ENCODE measurements at regions not wholly inside any gene's neighbourhood (a gene's known extent, or its start where the extent isn't known, plus 50 kb on each side); places are given as distances from the start of the nearest gene placed in this dataset.
"Not testable (repeated sequence)": the region's sequence is repeated elsewhere in the genome, so short reads cannot be mapped to it uniquely, and the experiment has no call there.

DNA sequence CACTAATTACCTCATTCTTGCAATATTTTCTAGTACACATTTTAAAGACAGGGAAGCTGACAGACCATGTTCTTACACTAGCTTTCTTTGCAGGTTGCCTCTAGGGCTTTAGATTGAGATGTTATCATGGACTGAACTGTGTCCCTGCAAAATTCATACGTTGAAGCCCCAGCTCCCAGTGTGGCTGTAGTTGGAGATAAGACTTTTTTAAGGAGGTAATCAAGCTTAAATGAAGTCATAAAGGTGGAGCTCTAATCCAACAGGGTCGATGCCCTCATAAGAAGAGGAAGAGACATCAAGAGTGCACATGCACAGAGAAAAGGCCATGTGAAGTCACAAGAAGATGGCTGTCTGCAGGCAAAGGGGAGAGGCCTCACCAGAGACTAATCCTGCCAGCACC lies 471.2 kb upstream of the ACTBL2 start:
- no peak overlapping the region for H3K4me3 ChIP-seq (ENCODE audit: low read length)
- no peak for DNase-seq (ENCODE audit: low read depth, low spot score)

DNA sequence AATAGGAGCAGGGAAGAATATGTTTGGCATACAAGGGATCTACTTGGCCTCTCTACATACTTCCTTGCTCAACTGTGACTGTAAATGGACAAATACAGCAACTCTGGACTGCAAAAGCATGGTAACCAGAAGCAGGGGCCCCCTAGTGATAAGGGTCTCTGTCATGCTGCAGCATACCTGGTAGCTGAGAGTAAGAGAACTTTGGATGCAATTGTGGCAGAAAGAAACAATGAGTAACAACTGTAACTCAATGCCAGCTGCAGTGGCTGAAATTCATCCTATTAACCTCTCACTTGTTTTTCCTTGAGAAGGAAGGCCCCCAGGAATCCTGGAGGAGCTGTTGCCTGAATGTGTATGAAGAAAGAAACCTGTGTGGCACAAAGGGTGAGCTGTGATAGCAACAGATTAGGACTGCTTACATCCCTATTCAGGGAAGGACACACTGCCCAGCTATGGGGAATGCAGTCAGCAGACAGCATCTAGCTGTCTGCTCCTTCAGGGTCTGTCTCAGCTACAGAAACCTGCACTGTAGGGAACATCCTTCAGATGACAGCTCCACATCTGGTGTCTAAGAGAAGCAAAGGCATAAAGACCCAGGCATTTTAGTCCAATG lies 468.1 kb upstream of the ACTBL2 start:
- no peak overlapping the region for H3K4me3 ChIP-seq (ENCODE audit: low read length)

GRCh38 chr5:57948091-57948490 lies 465.5 kb upstream of the ACTBL2 start:
- no peak for DNase-seq (ENCODE audit: low read depth, low spot score)
- H3K4me3 ChIP-seq (ENCODE audit: low read length), result no peak overlapping the region

More for the DNA sequence above, 468.1 kb upstream of the ACTBL2 start:
- DNase-seq (ENCODE audit: low read depth, low spot score), result no peak

- DNase-seq (ENCODE audit: low read depth, low spot score), result no peak
- no peak overlapping the region for H3K4me3 ChIP-seq (ENCODE audit: low read length)
These were observed 464.6 kb upstream of the ACTBL2 start for GRCh38 chr5:57947181-57947580.

- H3K4me3 ChIP-seq (ENCODE audit: low read length), result no peak overlapping the region
- no peak for DNase-seq (ENCODE audit: low read depth, low spot score)
These were observed 458.3 kb upstream of the ACTBL2 start for GRCh38 chr5:57940879-57941278.

DNA sequence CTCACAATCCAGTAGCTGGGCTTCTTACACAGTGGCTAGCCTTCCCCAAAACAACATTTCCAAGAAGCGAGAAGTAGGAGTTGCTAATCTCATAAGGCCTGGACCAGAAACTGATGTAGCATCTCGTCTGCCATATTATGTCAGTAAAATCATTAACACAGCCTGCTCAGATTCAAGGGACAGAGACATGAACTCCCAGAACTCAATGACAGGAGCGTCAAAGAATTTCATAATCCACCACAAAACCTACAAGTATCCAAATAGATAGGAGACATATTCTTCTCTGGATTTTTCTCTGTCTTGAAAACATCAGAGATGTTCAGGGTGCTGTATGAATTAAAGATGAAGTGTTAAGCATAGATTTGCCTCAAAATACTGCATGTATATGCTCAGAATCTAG lies 457.6 kb upstream of the ACTBL2 start:
- DNase-seq (ENCODE audit: low read depth, low spot score), result no peak
- H3K4me3 ChIP-seq (ENCODE audit: low read length), result no peak overlapping the region

DNA sequence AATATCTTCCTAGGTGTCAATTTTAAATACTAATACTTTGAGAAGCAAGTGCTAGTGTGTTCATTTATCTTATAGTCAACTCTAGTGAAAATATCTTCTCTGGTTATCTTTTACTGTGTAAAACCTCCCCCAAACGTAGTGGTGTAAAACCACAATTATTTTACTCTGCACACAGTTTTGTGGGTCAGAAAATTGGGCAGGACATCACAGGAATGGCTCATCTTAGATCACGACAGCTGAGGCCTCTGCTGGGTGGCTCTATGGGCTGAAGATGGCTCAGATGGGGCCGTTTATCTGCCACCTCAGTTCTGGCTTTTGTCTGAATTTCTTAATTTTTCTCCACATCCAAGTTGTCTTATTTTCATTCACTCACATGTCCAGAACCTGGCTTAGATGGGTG lies 457.2 kb upstream of the ACTBL2 start:
- no peak for DNase-seq (ENCODE audit: low read depth, low spot score)
- no peak overlapping the region for H3K4me3 ChIP-seq (ENCODE audit: low read length)

GRCh38 chr5:57939335-57939734 lies 456.7 kb upstream of the ACTBL2 start:
- H3K4me3 ChIP-seq (ENCODE audit: low read length), result no peak overlapping the region
- DNase-seq (ENCODE audit: low read depth, low spot score), result no peak

DNA sequence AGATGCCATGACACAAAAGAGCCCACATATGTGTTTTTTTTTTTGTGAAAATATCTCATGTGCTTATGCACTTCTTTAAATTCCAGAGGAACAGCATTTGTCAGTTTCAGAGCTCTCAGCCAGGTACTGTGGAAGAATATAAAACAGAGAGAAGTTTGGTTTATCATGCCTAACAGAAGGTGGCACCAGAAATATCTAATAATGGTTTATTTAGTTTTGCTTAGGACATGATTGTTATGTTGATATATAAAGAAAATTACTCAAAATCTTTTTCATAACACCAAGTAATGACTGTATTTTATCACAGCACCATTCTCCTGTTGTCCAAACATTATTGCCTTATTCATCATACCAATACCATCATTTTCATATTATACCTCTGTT lies 455.6 kb upstream of the ACTBL2 start:
- no peak for DNase-seq (ENCODE audit: low read depth, low spot score)
- H3K4me3 ChIP-seq (ENCODE audit: low read length), result no peak overlapping the region

- DNase-seq (ENCODE audit: low read depth, low spot score), result no peak
- no peak overlapping the region for H3K4me3 ChIP-seq (ENCODE audit: low read length)
These were observed 455.0 kb upstream of the ACTBL2 start for GRCh38 chr5:57937501-57938173.

GRCh38 chr5:57937025-57937424 lies 454.4 kb upstream of the ACTBL2 start:
- DNase-seq (ENCODE audit: low read depth, low spot score), result no peak
- H3K4me3 ChIP-seq (ENCODE audit: low read length), result no peak overlapping the region

DNA sequence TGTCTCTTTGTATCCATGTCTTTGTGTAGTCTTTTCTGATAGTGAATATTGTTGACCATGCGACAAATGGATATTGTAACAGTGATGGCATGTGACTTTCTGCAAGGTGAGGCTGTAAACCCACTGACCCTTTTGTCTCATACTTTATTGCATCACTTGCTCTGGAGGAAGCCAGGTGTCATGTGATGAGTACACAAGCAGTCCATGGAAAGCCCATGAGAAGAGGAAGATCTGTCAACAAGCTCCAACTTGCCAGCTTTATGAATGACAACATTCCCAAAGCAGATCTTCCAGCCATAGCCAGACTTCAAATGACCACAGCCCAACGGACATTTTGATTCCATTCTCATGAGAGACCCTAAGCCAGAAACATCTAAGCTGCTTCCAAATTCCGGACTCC lies 450.1 kb upstream of the ACTBL2 start:
- DNase-seq (ENCODE audit: low read depth, low spot score), result no peak
- H3K4me3 ChIP-seq (ENCODE audit: low read length), result no peak overlapping the region

DNA sequence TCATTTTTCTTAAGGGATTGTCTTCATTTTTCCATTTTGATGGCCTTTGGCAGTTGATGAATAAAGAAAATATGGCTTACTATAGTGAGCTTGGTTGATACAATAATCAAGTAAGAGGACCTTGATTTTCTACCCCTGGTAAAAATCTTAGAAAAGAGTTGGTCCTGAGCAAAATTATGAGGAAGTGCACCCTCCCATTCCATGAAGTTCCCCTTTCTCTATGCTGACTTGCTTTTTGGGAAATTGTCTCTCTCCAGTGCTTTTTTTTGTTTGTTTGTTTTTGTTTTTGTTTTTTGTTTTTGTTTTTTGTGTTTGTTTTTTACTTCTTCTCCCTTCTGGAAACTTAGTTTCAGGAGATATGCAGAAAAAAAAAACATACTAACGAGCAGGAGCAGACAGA lies 449.2 kb upstream of the ACTBL2 start:
- H3K4me3 ChIP-seq (ENCODE audit: low read length), result no peak overlapping the region
- DNase-seq (ENCODE audit: low read depth, low spot score), result no peak

GRCh38 chr5:57931352-57931751 lies 448.7 kb upstream of the ACTBL2 start:
- no peak for DNase-seq (ENCODE audit: low read depth, low spot score)
- no peak overlapping the region for H3K4me3 ChIP-seq (ENCODE audit: low read length)

DNA sequence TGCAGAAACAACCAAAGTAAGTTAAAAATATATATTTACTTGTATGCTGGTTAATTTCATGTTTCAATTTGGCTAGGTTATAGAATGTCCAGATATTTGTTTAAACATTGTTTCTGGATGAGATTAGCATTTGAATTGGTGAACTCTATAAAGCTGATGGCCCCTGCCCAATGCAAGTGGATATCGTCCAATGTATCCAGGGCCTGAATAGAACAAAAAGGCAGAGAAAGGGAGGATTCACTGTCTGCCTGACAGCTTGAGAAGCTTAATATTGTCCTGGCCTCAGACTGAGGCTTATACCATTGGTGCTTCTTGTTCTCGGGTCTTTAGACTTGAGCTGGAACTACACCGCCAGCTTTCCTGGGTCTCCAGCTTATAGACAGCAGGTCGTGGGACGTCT lies 446.7 kb upstream of the ACTBL2 start:
- no peak overlapping the region for H3K4me3 ChIP-seq (ENCODE audit: low read length)
- DNase-seq (ENCODE audit: low read depth, low spot score), result no peak

DNA sequence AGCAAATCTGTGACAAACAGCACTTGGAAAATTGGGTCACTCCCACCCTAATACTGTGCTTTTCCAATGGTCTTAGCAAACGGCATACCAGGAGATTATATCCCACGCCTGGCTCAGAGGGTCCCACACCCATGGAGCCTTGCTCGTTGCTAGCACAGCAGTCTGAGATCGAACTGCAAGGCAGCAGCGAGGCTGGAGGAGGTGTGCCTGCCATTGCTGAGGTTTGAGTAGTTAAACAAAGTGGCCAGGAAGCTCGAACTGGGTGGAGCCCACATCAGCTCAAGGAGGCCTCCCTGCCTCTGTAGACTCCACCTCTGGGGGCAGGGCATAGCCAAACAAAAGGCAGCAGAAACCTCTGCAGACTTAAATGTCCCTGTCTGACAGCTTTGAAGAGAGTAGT lies 440.5 kb upstream of the ACTBL2 start:
- not testable (repeated sequence) for DNase-seq (ENCODE audit: low read depth, low spot score); H3K4me3 ChIP-seq (ENCODE audit: low read length)

DNA sequence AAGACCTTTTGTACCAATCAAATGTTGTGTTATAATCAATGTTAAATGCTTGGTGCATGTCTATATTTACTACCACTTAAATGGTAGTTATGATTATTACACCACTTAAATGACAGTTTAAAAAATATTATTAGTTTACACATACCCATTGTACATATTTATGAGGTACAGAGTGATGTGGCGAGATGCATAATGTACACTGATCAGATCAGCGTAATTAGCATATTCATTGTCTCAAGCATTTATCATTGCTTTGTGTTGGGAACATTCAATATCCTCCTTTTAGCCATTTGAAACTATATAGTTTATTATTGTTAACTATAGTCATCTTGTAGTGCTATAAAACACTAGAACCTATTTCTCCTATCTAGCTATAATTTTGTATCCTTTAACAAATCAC lies 434.4 kb upstream of the ACTBL2 start:
- no peak for DNase-seq (ENCODE audit: low read depth, low spot score)
- no peak overlapping the region for H3K4me3 ChIP-seq (ENCODE audit: low read length)

DNA sequence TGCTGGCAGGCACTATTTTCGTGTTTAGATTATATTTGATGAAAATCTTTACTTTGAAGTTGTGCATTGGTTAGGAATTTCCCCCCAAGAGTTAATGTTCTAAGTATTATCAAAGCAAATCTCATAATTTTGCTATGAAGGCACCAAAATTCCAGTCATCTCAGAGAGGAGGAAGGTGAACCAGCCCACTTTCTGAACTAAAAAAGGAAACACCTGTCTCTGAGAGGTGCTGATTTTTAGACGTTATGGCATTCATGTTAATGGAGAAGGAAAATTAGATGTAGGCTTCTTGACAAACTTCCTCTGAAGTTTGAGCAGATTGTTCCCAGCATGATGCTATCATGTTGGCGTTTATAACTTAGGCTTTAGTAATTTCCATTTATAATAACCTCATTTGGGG lies 432.9 kb upstream of the ACTBL2 start:
- no peak for DNase-seq (ENCODE audit: low read depth, low spot score)
- H3K4me3 ChIP-seq (ENCODE audit: low read length), result no peak overlapping the region

DNA sequence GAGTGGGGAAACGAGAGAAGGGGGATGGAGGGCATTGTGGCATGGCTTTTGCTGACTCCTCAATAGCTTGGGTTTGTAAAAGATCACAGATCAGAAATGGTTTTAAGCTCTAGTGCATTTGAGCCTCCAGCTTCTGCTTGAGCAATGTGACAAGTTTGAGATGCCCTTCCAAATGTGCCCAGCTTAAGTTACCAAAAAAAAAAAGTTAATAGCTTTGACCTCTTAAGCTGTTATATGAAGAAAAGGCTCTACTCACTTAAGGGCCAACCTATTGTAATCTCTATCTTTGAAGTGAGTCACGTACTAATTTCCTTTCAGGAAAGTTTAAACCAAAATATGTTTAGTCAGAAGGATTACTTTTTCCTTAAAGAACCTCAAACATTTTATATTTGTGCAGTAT lies 428.8 kb upstream of the ACTBL2 start:
- no peak for DNase-seq (ENCODE audit: low read depth, low spot score)
- no peak overlapping the region for H3K4me3 ChIP-seq (ENCODE audit: low read length)

- H3K4me3 ChIP-seq (ENCODE audit: low read length), result no peak overlapping the region
- DNase-seq (ENCODE audit: low read depth, low spot score), result no peak
These were observed 424.1 kb upstream of the ACTBL2 start for GRCh38 chr5:57906671-57907070.

DNA sequence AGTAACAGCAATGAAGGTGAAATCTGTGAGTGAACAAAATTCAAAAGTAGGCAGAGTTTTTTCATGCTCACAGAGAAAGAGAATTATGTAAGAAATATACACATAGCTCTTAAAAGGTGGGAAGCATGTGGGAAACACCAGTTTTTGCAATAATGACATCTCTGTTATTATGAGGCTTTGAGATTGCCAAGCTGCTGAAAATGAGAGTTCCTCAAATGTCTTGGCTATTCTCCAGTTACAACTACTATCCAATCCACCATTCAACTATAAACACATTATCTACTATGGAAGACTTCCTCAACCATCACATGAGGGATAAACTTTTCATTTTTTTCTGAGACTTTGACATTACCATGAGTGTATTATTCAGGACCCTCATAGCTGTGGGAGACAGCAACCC lies 420.8 kb upstream of the ACTBL2 start:
- no peak overlapping the region for H3K4me3 ChIP-seq (ENCODE audit: low read length)
- no peak for DNase-seq (ENCODE audit: low read depth, low spot score)
